ENCODE measurements at regions not wholly inside any gene's neighbourhood (a gene's known extent, or its start where the extent isn't known, plus 50 kb on each side); places are given as distances from the start of the nearest gene placed in this dataset.

DNA sequence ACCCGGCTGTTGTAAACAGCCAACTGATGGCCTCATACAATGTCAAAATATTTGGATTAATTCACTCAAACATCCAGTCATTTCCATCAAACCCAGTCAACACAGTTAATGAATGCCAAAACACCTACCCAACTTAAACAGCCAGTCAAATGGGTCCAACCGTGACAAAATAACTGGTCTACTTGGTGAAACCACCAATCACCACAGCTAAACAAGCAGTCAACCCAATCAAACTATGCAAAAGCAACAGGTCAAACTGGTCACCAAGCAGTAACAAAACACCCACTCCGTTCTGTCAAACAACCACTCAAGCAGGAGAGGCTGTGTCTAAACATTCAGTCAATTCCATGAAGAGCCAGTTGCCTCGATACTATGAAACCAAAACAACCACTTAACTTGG is 119.2 kb downstream of the FOXD2 start:
- H3K4me3 Mint-ChIP-seq (ENCODE audit: unreplicated experiment) = no peak overlapping the region
- peaks cover 5% of the 10 kb centered on the region for H3K4me1 Mint-ChIP-seq (ENCODE audit: low read depth)
- no peaks in the 10 kb centered on the region for H3K9me3 Mint-ChIP-seq (ENCODE audit: low read depth)
- peaks cover 1% of the 10 kb centered on the region for H3K36me3 Mint-ChIP-seq (ENCODE audit: low read depth)
- DNase-seq (ENCODE audit: low spot score) = no peak
- TF ChIP-seq, protein P1, sequence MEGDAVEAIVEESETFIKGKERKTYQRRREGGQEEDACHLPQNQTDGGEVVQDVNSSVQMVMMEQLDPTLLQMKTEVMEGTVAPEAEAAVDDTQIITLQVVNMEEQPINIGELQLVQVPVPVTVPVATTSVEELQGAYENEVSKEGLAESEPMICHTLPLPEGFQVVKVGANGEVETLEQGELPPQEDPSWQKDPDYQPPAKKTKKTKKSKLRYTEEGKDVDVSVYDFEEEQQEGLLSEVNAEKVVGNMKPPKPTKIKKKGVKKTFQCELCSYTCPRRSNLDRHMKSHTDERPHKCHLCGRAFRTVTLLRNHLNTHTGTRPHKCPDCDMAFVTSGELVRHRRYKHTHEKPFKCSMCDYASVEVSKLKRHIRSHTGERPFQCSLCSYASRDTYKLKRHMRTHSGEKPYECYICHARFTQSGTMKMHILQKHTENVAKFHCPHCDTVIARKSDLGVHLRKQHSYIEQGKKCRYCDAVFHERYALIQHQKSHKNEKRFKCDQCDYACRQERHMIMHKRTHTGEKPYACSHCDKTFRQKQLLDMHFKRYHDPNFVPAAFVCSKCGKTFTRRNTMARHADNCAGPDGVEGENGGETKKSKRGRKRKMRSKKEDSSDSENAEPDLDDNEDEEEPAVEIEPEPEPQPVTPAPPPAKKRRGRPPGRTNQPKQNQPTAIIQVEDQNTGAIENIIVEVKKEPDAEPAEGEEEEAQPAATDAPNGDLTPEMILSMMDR (IDR thresholded peaks at IDR 0.05) = no peak
- H3K27ac Mint-ChIP-seq (ENCODE audit: unreplicated experiment) = no peak overlapping the region
- H3K27me3 Mint-ChIP-seq (ENCODE audit: low read depth) = peaks cover 50% of the 10 kb centered on the region

DNA sequence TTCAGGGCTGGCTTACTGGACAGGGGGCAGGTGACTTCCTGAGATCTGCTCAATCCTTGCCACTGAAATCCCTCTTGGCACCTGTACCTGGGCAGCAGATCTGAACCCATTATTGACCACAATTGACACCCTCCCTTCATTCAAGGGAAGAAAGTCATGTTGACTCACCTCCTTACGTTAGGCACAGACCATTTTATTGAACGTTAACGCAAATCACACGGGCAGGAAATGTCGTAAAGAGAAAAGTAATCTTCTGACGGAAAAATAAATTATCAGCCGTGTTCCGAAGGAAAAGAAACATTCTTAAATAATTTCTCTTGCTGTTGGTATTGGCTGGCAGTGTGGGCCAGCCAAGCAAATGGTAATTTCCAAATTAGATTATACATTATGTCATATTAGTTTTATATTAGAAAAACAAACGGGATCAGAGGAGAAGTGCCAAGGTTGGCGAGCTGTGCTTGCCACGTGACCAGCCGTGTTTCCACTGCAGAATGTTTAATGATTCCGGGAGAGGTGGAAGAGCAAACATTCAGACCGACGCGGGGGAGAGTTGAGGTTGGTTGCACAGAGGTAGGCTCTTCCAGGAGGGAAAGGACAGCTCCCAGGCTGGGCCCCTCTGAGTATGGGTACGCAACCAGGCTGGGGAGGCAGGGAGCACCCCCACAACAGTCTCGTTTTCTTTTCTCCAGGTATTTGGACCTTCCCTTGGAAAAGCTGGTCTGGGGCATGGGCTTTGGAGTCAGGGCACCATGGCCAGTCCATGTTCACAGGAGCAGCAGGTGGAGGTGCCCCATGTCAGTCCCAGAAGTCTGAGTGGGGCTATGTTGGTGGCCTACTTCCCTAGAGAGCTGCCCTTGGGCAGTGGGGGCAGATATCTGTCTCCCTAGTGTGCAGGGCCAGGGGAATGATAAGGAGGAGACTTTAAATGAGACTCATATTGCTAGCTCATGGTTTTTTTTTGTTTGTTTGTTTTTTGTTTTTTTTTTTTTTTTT is 121.1 kb downstream of the FOXD2 start:
- no peak for DNase-seq (ENCODE audit: low spot score)
- no peaks in the 10 kb centered on the region for H3K9me3 Mint-ChIP-seq (ENCODE audit: low read depth)
- H3K4me1 Mint-ChIP-seq (ENCODE audit: low read depth) = peaks cover 17% of the 10 kb centered on the region
- TF ChIP-seq, protein P1 (IDR thresholded peaks at IDR 0.05) = no peak
- peaks cover 43% of the 10 kb centered on the region for H3K27me3 Mint-ChIP-seq (ENCODE audit: low read depth)
- H3K36me3 Mint-ChIP-seq (ENCODE audit: low read depth) = peaks cover 1% of the 10 kb centered on the region
- H3K27ac Mint-ChIP-seq (ENCODE audit: unreplicated experiment) = no peak overlapping the region
- no peak overlapping the region for H3K4me3 Mint-ChIP-seq (ENCODE audit: unreplicated experiment)

DNA sequence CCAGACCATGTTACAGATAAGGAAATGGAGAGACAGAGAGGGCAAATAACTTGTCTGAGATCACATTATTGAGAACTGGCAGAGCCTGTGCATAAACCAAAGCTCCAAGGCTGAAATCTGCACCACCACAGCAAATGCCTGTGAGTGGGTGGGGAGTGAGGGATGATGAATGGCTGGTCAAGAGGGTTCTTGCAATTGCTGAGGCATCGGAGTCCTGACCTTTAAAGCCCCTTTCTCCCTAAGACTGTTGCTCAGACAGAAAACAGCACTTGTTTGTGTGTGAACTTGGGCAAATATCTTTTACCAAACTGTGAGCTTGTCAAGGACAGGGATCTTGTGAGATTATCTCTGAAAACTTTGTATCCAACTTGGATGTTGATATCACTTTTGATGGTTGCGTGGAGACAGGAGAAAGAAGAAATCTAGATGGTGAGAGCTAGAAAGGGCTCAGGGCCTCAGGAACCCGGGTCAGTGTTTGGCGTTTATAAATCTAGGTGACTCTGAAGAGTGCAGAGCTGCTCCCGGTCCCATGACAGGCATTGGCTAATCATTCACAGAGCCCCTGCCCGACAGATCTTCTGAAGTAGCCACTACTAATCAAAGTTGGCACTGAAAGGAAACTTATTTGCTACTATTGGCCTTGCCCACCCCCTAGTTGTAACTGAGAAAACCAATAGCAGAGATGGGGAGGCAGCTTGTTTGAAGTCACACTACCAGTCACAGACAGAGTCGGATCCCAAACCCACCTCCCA is 122.3 kb downstream of the FOXD2 start:
- TF ChIP-seq, protein P1 (IDR thresholded peaks at IDR 0.05) = no peak
- H3K4me1 Mint-ChIP-seq (ENCODE audit: low read depth) = peaks cover 19% of the 10 kb centered on the region
- H3K27me3 Mint-ChIP-seq (ENCODE audit: low read depth) = peaks cover 45% of the 10 kb centered on the region
- H3K27ac Mint-ChIP-seq (ENCODE audit: unreplicated experiment) = no peak overlapping the region
- peaks cover 1% of the 10 kb centered on the region for H3K36me3 Mint-ChIP-seq (ENCODE audit: low read depth)
- H3K4me3 Mint-ChIP-seq (ENCODE audit: unreplicated experiment) = no peak overlapping the region
- DNase-seq (ENCODE audit: low spot score) = no peak
- no peaks in the 10 kb centered on the region for H3K9me3 Mint-ChIP-seq (ENCODE audit: low read depth)

- Mint-ChIP-seq H3K27me3 (ENCODE audit: low read depth) (peaks cover 42% of the 10 kb centered on the region), H3K4me1 (ENCODE audit: low read depth) (peaks cover 19% of the 10 kb centered on the region), H3K36me3 (ENCODE audit: low read depth) (peaks cover 1% of the 10 kb centered on the region), H3K27ac (ENCODE audit: unreplicated experiment) (no peak overlapping the region), H3K4me3 (ENCODE audit: unreplicated experiment) (no peak overlapping the region), H3K9me3 (ENCODE audit: low read depth) (no peaks in the 10 kb centered on the region)
- DNase-seq (ENCODE audit: low spot score) = no peak
- TF ChIP-seq, protein P1 (IDR thresholded peaks at IDR 0.05) = no peak
Measured at GRCh38 chr1:47561523-47562007, 123.7 kb downstream of the FOXD2 start.

GRCh38 chr1:47562147-47562546 is 124.3 kb downstream of the FOXD2 start:
- Mint-ChIP-seq H3K4me1 (ENCODE audit: low read depth) (peaks cover 19% of the 10 kb centered on the region), H3K9me3 (ENCODE audit: low read depth) (no peaks in the 10 kb centered on the region), H3K36me3 (ENCODE audit: low read depth) (peaks cover 1% of the 10 kb centered on the region), H3K4me3 (ENCODE audit: unreplicated experiment) (no peak overlapping the region), H3K27me3 (ENCODE audit: low read depth) (peaks cover 37% of the 10 kb centered on the region), H3K27ac (ENCODE audit: unreplicated experiment) (no peak overlapping the region)
- no peak for DNase-seq (ENCODE audit: low spot score)
- TF ChIP-seq, protein P1 (IDR thresholded peaks at IDR 0.05) = no peak

Measured in chondrocyte (in vitro differentiated cells).